ENCODE measurements at regions not wholly inside any gene's neighbourhood (a gene's known extent, or its start where the extent isn't known, plus 50 kb on each side); places are given as distances from the start of the nearest gene placed in this dataset.

GRCh38 chr2:173647681-173648311 is 293.1 kb downstream of the CDCA7 start:
- no peak for TF ChIP-seq CTBP1 (IDR thresholded peaks at IDR 0.05; ENCODE audit: borderline replicate concordance)
- no peak for TF ChIP-seq NFRKB (IDR thresholded peaks at IDR 0.05)
- TF ChIP-seq BHLHE40 (IDR thresholded peaks at IDR 0.05; ENCODE audit: borderline replicate concordance) = no peak
- no peak for TF ChIP-seq SP1 (IDR thresholded peaks at IDR 0.05)
- no peak for TF ChIP-seq HDGF (IDR thresholded peaks at IDR 0.05; ENCODE audit: borderline replicate concordance)
- TF ChIP-seq FOXA1 (IDR thresholded peaks at IDR 0.05) = no peak
- no peak for TF ChIP-seq FOXK2 (IDR thresholded peaks at IDR 0.05)
- no peak for TF ChIP-seq ELF4 (IDR thresholded peaks at IDR 0.05)
- TF ChIP-seq TARDBP (IDR thresholded peaks at IDR 0.05) = no peak
- TF ChIP-seq L3MBTL2 (conservative IDR thresholded peaks at IDR 0.05) = no peak
- TF ChIP-seq SUZ12 (IDR thresholded peaks at IDR 0.05) = no peak
- TF ChIP-seq PKNOX1 (IDR thresholded peaks at IDR 0.05) = no peak
- TF ChIP-seq ZNF384 (IDR thresholded peaks at IDR 0.05) = no peak
